ENCODE measurements at regions not wholly inside any gene's neighbourhood (a gene's known extent, or its start where the extent isn't known, plus 50 kb on each side); places are given as distances from the start of the nearest gene placed in this dataset.
"Not testable (repeated sequence)": the region's sequence is repeated elsewhere in the genome, so short reads cannot be mapped to it uniquely, and the experiment has no call there.

DNA sequence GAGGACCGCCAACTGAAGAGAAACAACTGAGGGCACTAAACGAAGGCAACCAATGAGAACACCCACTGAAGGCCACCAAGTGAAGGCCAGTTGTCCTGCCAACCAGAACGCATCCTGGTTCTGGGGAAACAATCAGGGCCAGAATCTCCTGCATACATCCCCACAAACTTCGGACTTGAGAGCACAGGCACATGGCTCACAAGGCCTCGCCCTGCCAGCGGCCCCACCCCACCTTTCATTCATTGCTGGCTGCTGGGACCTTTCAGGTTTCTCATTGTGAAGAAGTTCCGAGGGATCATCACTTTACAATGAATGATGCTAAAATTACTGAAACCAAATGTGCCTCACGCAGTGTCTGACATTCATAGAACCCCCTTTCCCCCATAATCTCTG is 79.2 kb upstream of the ABI1 start:
- no peak for DNase-seq (ENCODE audit: extremely low spot score)
- TF ChIP-seq L3MBTL2 (conservative IDR thresholded peaks at IDR 0.05) (no peak), CTBP1 (IDR thresholded peaks at IDR 0.05; ENCODE audit: borderline replicate concordance) (no peak), HDGF (IDR thresholded peaks at IDR 0.05; ENCODE audit: borderline replicate concordance) (no peak), FOXA1 (IDR thresholded peaks at IDR 0.05) (no peak), FOXK2 (IDR thresholded peaks at IDR 0.05) (no peak), ZNF384 (IDR thresholded peaks at IDR 0.05) (no peak), LEF1 (IDR thresholded peaks at IDR 0.05; ENCODE audit: borderline replicate concordance) (no peak), BHLHE40 (IDR thresholded peaks at IDR 0.05; ENCODE audit: borderline replicate concordance) (no peak), SP1 (IDR thresholded peaks at IDR 0.05) (no peak), NFRKB (IDR thresholded peaks at IDR 0.05) (no peak)
- TF ChIP-seq, protein P1, sequence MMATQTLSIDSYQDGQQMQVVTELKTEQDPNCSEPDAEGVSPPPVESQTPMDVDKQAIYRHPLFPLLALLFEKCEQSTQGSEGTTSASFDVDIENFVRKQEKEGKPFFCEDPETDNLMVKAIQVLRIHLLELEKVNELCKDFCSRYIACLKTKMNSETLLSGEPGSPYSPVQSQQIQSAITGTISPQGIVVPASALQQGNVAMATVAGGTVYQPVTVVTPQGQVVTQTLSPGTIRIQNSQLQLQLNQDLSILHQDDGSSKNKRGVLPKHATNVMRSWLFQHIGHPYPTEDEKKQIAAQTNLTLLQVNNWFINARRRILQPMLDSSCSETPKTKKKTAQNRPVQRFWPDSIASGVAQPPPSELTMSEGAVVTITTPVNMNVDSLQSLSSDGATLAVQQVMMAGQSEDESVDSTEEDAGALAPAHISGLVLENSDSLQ (IDR thresholded peaks at IDR 0.05): no peak
- CTCF ChIA-PET: no interaction called here
- POLR2A ChIA-PET: no interaction called here

DNA sequence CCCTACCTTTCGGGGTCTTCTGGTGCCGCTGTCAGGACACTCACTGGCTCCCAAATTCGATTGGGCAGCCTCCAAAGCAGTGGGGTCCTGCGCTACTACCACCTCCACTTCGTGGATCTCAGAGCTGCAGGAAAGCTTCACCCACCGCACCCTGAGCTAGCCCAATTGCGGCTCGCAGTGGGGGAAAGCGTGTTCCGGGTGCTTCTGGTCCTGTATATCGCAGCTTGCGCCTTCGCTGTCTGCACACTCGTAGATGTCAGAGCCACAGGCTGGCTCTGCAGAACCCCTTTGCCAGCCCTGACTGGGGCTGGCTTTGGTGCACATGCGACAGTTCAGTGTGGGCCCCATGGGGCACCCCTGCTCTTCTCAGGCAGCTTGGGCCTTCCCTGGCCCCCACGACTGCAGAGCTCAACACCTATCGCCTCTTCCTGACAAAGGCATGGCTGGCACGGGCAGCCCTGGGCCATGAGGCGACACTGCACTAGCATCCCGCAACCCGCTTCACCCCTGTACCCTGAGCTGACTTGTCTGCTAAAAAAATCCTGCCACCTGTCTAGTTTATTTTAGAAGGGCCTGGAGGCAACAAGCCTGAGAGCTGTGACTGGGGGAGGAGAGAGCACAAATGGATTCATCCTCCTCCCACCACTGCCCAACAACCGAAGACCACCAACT is 78.7 kb upstream of the ABI1 start:
- CTCF ChIA-PET: interaction anchor here (0.6 kb wide), 2 partner anchors 9 to 83 kb away, joined by 3 to 6 read pairs; no protein-coding TSS in a partner anchor
- TF ChIP-seq TARDBP (IDR thresholded peaks at IDR 0.05): no peak
- no peak for TF ChIP-seq L3MBTL2 (conservative IDR thresholded peaks at IDR 0.05)
- no peak for TF ChIP-seq SUZ12 (IDR thresholded peaks at IDR 0.05)
- no peak for DNase-seq (ENCODE audit: extremely low spot score)
- POLR2A ChIA-PET: no interaction called here

DNA sequence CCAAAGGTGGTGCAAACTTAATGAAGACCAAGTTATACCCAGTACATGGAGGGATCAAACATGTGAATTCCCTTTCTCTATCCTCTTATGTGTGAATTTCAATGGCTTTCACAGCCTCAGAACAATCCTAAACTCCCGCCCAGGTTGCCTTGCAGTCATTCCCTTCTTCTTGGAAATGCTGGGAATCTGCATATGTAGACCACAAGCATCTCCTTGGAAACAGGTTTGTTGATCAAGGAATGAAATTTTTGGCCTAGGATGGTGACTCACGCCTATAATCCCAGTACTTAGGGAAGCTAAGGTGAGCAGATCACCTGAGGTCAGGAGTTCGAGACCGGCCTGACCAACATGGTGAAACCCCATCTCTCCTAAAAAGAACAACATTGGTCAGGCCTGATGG is 77.8 kb upstream of the ABI1 start:
- DNase-seq (ENCODE audit: extremely low spot score): no peak
- ChIA-PET CTCF (interaction anchor here (0.6 kb wide), 1 partner anchor 10 kb away, joined by 3 read pairs; no protein-coding TSS in a partner anchor), POLR2A (no interaction called here)
- no peak for TF ChIP-seq CTBP1 (IDR thresholded peaks at IDR 0.05; ENCODE audit: borderline replicate concordance)
- TF ChIP-seq FOXM1 (IDR thresholded peaks at IDR 0.05; ENCODE audit: borderline replicate concordance): no peak
- TF ChIP-seq NFRKB (IDR thresholded peaks at IDR 0.05): no peak
- TF ChIP-seq TARDBP (IDR thresholded peaks at IDR 0.05): no peak
- no peak for TF ChIP-seq HDGF (IDR thresholded peaks at IDR 0.05; ENCODE audit: borderline replicate concordance)
- TF ChIP-seq ELF4 (IDR thresholded peaks at IDR 0.05): no peak
- no peak for TF ChIP-seq SUZ12 (IDR thresholded peaks at IDR 0.05)
- TF ChIP-seq, protein P1 (IDR thresholded peaks at IDR 0.05): no peak
- TF ChIP-seq L3MBTL2 (conservative IDR thresholded peaks at IDR 0.05): no peak
- TF ChIP-seq LEF1 (IDR thresholded peaks at IDR 0.05; ENCODE audit: borderline replicate concordance): no peak

DNA sequence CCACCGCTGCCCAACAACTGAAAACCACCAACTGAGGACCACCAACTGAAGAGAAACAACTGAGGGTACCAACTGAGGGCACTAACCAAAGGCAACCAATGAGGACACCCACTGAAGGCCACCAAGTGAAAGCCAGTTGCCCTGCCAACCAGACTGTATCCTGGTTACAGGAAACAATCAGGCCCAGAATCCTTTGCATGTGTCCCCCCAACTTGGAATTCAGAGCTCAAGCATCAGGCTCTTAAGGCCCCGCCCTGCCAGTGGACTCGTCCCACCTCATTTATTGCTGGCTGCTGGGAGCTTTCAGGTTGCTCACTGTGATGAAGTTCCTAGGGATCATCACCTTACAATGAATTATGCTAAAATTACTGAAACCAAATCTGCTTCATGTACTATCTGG is 76.6 kb upstream of the ABI1 start:
- POLR2A ChIA-PET: no interaction called here
- CTCF ChIA-PET: no interaction called here
- no peak for DNase-seq (ENCODE audit: extremely low spot score)
- TF ChIP-seq HDGF (IDR thresholded peaks at IDR 0.05; ENCODE audit: borderline replicate concordance) (no peak), SUZ12 (IDR thresholded peaks at IDR 0.05) (no peak), ELF4 (IDR thresholded peaks at IDR 0.05) (no peak), TARDBP (IDR thresholded peaks at IDR 0.05) (no peak), ARNT (IDR thresholded peaks at IDR 0.05) (no peak), LEF1 (IDR thresholded peaks at IDR 0.05; ENCODE audit: borderline replicate concordance) (no peak), L3MBTL2 (conservative IDR thresholded peaks at IDR 0.05) (no peak), BHLHE40 (IDR thresholded peaks at IDR 0.05; ENCODE audit: borderline replicate concordance) (no peak), SP1 (IDR thresholded peaks at IDR 0.05) (no peak), ZNF384 (IDR thresholded peaks at IDR 0.05) (no peak), NFRKB (IDR thresholded peaks at IDR 0.05) (no peak), FOXM1 (IDR thresholded peaks at IDR 0.05; ENCODE audit: borderline replicate concordance) (no peak), FOXK2 (IDR thresholded peaks at IDR 0.05) (no peak), FOXA1 (IDR thresholded peaks at IDR 0.05) (no peak), CTBP1 (IDR thresholded peaks at IDR 0.05; ENCODE audit: borderline replicate concordance) (no peak)
- TF ChIP-seq, protein P1 (IDR thresholded peaks at IDR 0.05): no peak

GRCh38 chr10:26934190-26934589 is 73.4 kb upstream of the ABI1 start:
- POLR2A ChIA-PET; DNase-seq (ENCODE audit: extremely low spot score); CTCF ChIA-PET: not testable (repeated sequence)

DNA sequence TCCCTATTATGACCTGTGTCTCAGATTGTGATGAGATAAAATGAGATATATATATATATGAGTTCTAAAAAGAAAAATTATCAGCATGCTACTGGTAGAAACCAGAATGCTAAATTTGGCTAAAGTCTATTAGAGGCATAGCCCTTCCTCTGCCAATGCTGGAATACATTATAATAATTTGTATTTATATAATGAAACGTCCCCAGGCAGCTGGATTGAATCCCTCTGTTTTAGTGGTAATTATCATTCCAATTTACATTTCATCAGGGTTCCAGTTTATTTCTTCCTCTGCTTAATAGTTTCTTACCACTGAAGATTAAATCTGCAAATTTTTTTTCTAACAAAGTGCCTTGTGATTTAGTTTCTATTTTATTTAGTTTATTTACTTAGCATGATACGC is 71.8 kb upstream of the ABI1 start:
- POLR2A ChIA-PET: no interaction called here
- TF ChIP-seq FOXA1 (IDR thresholded peaks at IDR 0.05) (no peak), SUZ12 (IDR thresholded peaks at IDR 0.05) (no peak), SP1 (IDR thresholded peaks at IDR 0.05) (no peak)
- no peak for DNase-seq (ENCODE audit: extremely low spot score)
- CTCF ChIA-PET: no interaction called here

GRCh38 chr10:26931223-26931622 is 70.5 kb upstream of the ABI1 start:
- no peak for TF ChIP-seq HDGF (IDR thresholded peaks at IDR 0.05; ENCODE audit: borderline replicate concordance)
- TF ChIP-seq SUZ12 (IDR thresholded peaks at IDR 0.05): no peak
- TF ChIP-seq FOXM1 (IDR thresholded peaks at IDR 0.05; ENCODE audit: borderline replicate concordance): no peak
- no peak for TF ChIP-seq NFRKB (IDR thresholded peaks at IDR 0.05)
- no peak for TF ChIP-seq LEF1 (IDR thresholded peaks at IDR 0.05; ENCODE audit: borderline replicate concordance)
- TF ChIP-seq SP1 (IDR thresholded peaks at IDR 0.05): no peak
- no peak for TF ChIP-seq ELF4 (IDR thresholded peaks at IDR 0.05)
- no peak for TF ChIP-seq CTBP1 (IDR thresholded peaks at IDR 0.05; ENCODE audit: borderline replicate concordance)
- TF ChIP-seq, protein P1 (IDR thresholded peaks at IDR 0.05): no peak
- TF ChIP-seq TARDBP (IDR thresholded peaks at IDR 0.05): no peak
- TF ChIP-seq ZNF384 (IDR thresholded peaks at IDR 0.05): no peak
- TF ChIP-seq FOXK2 (IDR thresholded peaks at IDR 0.05): no peak
- TF ChIP-seq FOXA1 (IDR thresholded peaks at IDR 0.05): no peak
- TF ChIP-seq BHLHE40 (IDR thresholded peaks at IDR 0.05; ENCODE audit: borderline replicate concordance): no peak
- DNase-seq (ENCODE audit: extremely low spot score): no peak
- ChIA-PET POLR2A (no interaction called here), CTCF (no interaction called here)

GRCh38 chr10:26922824-26923223 is 62.1 kb upstream of the ABI1 start:
- DNase-seq (ENCODE audit: extremely low spot score); CTCF ChIA-PET; POLR2A ChIA-PET: not testable (repeated sequence)

DNA sequence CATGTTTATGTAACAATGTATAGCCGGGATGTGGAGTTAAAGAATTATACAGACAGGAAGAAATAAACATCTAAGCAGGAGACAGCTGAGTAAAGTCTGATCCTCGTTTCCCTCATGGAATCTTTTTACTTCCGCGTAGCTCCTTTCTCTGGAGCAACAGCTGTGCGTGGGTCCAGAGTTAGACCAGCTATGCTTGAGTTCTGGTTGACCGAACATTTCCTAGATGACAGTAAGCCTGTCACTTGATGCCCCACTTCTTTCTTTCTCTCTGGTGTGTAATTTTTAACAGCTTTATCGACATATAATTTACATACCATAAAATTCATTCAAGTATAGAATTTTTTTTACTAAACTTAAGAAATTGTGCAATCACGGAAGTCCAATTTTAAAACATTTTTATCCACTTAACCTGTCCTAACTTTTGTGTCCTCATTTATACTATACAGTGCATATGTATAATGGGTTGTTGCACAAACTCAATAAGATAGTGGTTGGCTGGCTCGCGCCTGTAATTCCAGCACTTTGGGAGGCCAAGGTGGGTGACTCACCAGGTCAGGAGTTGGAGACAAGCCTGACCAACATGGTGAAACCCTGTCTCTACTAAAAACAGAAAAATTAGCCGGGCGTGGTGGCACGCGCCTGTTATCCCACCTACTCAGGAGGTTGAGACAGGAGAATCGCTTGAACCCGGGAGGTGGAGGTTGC is 58.5 kb upstream of the ABI1 start:
- DNase-seq (ENCODE audit: extremely low spot score); POLR2A ChIA-PET: not testable (repeated sequence)
- CTCF ChIA-PET: interaction anchor here (0.7 kb wide), 2 partner anchors 363 to 639 kb away, joined by 3 read pairs; no protein-coding TSS in a partner anchor

Measured in HEK293T (cell line).